Trophoblast cell (in vitro differentiated cells and primary cell): ENCODE measurements at regions not wholly inside any gene's neighbourhood (a gene's known extent, or its start where the extent isn't known, plus 50 kb on each side); places are given as distances from the start of the nearest gene placed in this dataset.

Source experiments
- DNase-seq, 2 donors: peaks; one replicate each; pipeline ENCODE4 v3.0.0-alpha.2; 2016
- H2AFZ ChIP-seq: 2 replicates; pipeline ENCODE4 v1.6.1; 2013; ENCODE audit warnings: low read length, moderate library complexity, mild to moderate bottlenecking; ENCODE audit not compliant: insufficient read depth, poor library complexity
- H2AK5ac ChIP-seq: 2 replicates; pipeline ENCODE4 v1.6.1; 2013; ENCODE audit warnings: mild to moderate bottlenecking, low read length
- H2BK120ac ChIP-seq: 2 replicates; pipeline ENCODE4 v1.6.1; 2013; ENCODE audit warnings: low read length, mild to moderate bottlenecking, moderate library complexity; ENCODE audit not compliant: insufficient read depth, poor library complexity
- H2BK12ac ChIP-seq: 2 replicates; pipeline ENCODE4 v1.6.1; 2013; ENCODE audit warnings: mild to moderate bottlenecking, low read length, moderate library complexity
- H2BK5ac ChIP-seq: 2 replicates; pipeline ENCODE4 v1.6.1; 2013; ENCODE audit warnings: low read length, low read depth, moderate library complexity, mild to moderate bottlenecking; ENCODE audit not compliant: poor library complexity
- H3K14ac ChIP-seq: 2 replicates; pipeline ENCODE4 v1.6.1; 2013; ENCODE audit warnings: mild to moderate bottlenecking, low read length
- H3K18ac ChIP-seq: 2 replicates; pipeline ENCODE4 v1.6.1; 2013; ENCODE audit warnings: mild to moderate bottlenecking, low read length
- H3K23ac ChIP-seq: 2 replicates; pipeline ENCODE4 v1.6.1; 2013; ENCODE audit warnings: low read length
- H3K27ac ChIP-seq: 2 replicates; pipeline ENCODE4 v1.5.1; 2013; ENCODE audit warnings: low read depth, mild to moderate bottlenecking, inconsistent platforms, low read length, moderate library complexity
- H3K27me3 ChIP-seq: 2 replicates; pipeline ENCODE4 v1.6.1; 2013; ENCODE audit warnings: inconsistent platforms, mild to moderate bottlenecking, low read length, moderate library complexity; ENCODE audit not compliant: insufficient read depth
- H3K36me3 ChIP-seq, 2 experiments: 1 replicate in 1 of 2; 2 replicates in 1 of 2; pipeline ENCODE4 v1.6.1; 2013; ENCODE audit warnings: low read length in 2 of 2, mild to moderate bottlenecking in 2 of 2, moderate library complexity in 1 of 2; ENCODE audit not compliant: insufficient read depth in 2 of 2, control insufficient read depth in 1 of 2
- H3K4ac ChIP-seq: 2 replicates; pipeline ENCODE4 v1.6.1; 2013; ENCODE audit warnings: low read depth, mild to moderate bottlenecking, low read length, moderate library complexity
- H3K4me1 ChIP-seq, 2 experiments: 1 replicate in 1 of 2; 2 replicates in 1 of 2; pipeline ENCODE4 v1.6.1; 2013; ENCODE audit warnings: low read length in 2 of 2, mild to moderate bottlenecking in 2 of 2, moderate library complexity in 1 of 2; ENCODE audit not compliant: insufficient read depth in 2 of 2, control insufficient read depth in 1 of 2
- H3K4me2 ChIP-seq: 2 replicates; pipeline ENCODE4 v1.6.1; 2013; ENCODE audit warnings: inconsistent platforms, mild to moderate bottlenecking, low read length, moderate library complexity
- H3K4me3 ChIP-seq: 2 replicates; pipeline ENCODE4 v1.5.1; 2013; ENCODE audit warnings: mild to moderate bottlenecking, low read depth, low read length, inconsistent platforms
- H3K79me1 ChIP-seq: one replicate; pipeline ENCODE4 v1.6.1; 2013; ENCODE audit warnings: low read length
- H3K79me2 ChIP-seq: 2 replicates; pipeline ENCODE4 v1.6.1; 2013; ENCODE audit warnings: low read length, mild to moderate bottlenecking; ENCODE audit not compliant: control insufficient read depth, insufficient read depth, poor library complexity
- H3K9ac ChIP-seq: 2 replicates; pipeline ENCODE4 v1.6.1; 2013; ENCODE audit warnings: mild to moderate bottlenecking, low read length
- H3K9me3 ChIP-seq: 2 replicates; pipeline ENCODE4 v1.6.1; 2013; ENCODE audit warnings: low read depth, mild to moderate bottlenecking, control low read depth, inconsistent platforms, low read length; ENCODE audit not compliant: insufficient read depth
- H4K12ac ChIP-seq: 2 replicates; pipeline ENCODE4 v1.6.1; 2013; ENCODE audit warnings: low read depth, mild to moderate bottlenecking, low read length, moderate library complexity
- H4K8ac ChIP-seq: 2 replicates; pipeline ENCODE4 v1.6.1; 2013; ENCODE audit warnings: low read depth, mild to moderate bottlenecking, low read length, moderate library complexity
- H4K91ac ChIP-seq: one replicate; pipeline ENCODE4 v1.6.1; 2013; ENCODE audit warnings: low read depth, mild to moderate bottlenecking, low read length, moderate library complexity
- WGBS: extraction: QIAGEN DNeasy Blood & Tissue Kit; methylation state at CpG from one replicate; pipeline ENCODE4 v1.1.7; 2013; ENCODE audit warnings: missing lambda C conversion rate; ENCODE audit not compliant: insufficient read length, insufficient coverage; ENCODE audit errors: extremely low coverage; 5-methylcytosine and 5-hydroxymethylcytosine counted together

DNA sequence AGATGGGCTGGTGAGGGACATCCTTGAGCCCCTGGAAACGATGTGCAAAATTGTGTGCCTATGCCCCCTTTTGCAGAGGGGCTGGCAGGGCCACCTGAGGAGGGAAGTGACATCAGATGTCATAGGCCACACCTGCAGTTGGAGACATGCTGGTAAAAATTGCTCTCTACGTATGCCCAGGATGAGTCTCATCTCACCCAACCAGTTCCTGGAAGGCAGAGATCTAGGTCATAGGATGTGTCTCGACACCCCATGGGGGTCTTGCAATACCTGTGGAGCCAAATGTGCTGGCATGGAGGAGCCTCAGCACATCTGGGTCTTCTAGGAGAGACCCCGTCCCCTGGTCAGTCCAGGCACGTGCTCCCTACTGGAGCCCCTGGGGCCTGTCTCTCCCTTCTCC, 96.5 kb upstream of the TLE3 start:
- H4K12ac ChIP-seq = no peak overlapping the region
- H2AK5ac ChIP-seq = no peak overlapping the region
- peaks cover 33% of the 10 kb centered on the region for H3K79me1 ChIP-seq
- no peak overlapping the region for H3K27ac ChIP-seq
- no peak overlapping the region for H3K23ac ChIP-seq
- H3K36me3 ChIP-seq = no peaks in the 10 kb centered on the region
- peaks cover 59 to 68% of the 10 kb centered on the region in 2 experiments for H3K4me1 ChIP-seq
- no peak overlapping the region for H3K4me2 ChIP-seq
- H3K4me3 ChIP-seq = no peak overlapping the region
- no peak overlapping the region for H2AFZ ChIP-seq
- no peak overlapping the region for H4K8ac ChIP-seq
- no peak overlapping the region for H2BK12ac ChIP-seq
- H3K9me3 ChIP-seq = peaks cover 4% of the 10 kb centered on the region
- no peaks in the 10 kb centered on the region for H3K27me3 ChIP-seq
- no peak overlapping the region for H3K14ac ChIP-seq
- no CpG with 5 or more reads among the region's 5 CpGs for WGBS
- no peak overlapping the region for H3K18ac ChIP-seq
- DNase-seq = peak; percentile 80 to 88
- no peak overlapping the region for H2BK5ac ChIP-seq
- H3K9ac ChIP-seq = no peak overlapping the region
- H4K91ac ChIP-seq = peak overlapping the region; percentile 38
- no peak overlapping the region for H3K4ac ChIP-seq
- peaks cover 2% of the 10 kb centered on the region for H3K79me2 ChIP-seq
- H2BK120ac ChIP-seq = no peak overlapping the region

- Histone ChIP-seq H2AK5ac (no peak overlapping the region), H3K4me3 (no peak overlapping the region), H4K91ac (peak overlapping the region; percentile 0), H3K4me2 (no peak overlapping the region), H3K27ac (no peak overlapping the region), H3K4me1 (peaks cover 55 to 64% of the 10 kb centered on the region in 2 experiments), H3K4ac (no peak overlapping the region), H2BK120ac (no peak overlapping the region), H2BK5ac (no peak overlapping the region), H3K36me3 (no peaks in the 10 kb centered on the region), H4K8ac (no peak overlapping the region), H4K12ac (no peak overlapping the region), H3K27me3 (no peaks in the 10 kb centered on the region), H3K79me1 (peaks cover 30% of the 10 kb centered on the region), H3K79me2 (peaks cover 2% of the 10 kb centered on the region), H3K9me3 (peaks cover 4% of the 10 kb centered on the region), H3K23ac (no peak overlapping the region), H3K14ac (no peak overlapping the region), H3K9ac (no peak overlapping the region), H2AFZ (no peak overlapping the region), H2BK12ac (no peak overlapping the region), H3K18ac (no peak overlapping the region)
- peak in 1 of 2 donors; percentile 30 for DNase-seq
- WGBS = no CpG with 5 or more reads among the region's 9 CpGs
These were observed 96.0 kb upstream of the TLE3 start for GRCh38 chr15:70193734-70194133.

- H3K9ac ChIP-seq = no peak overlapping the region
- no peak overlapping the region for H3K4me3 ChIP-seq
- no peak overlapping the region for H2AK5ac ChIP-seq
- no peak overlapping the region for H2BK120ac ChIP-seq
- no peak overlapping the region for H3K23ac ChIP-seq
- H4K91ac ChIP-seq = no peak overlapping the region
- no peak overlapping the region for H4K8ac ChIP-seq
- H3K79me1 ChIP-seq = peaks cover 30% of the 10 kb centered on the region
- DNase-seq = peak in 1 of 2 donors; percentile 57
- H2BK12ac ChIP-seq = no peak overlapping the region
- H3K36me3 ChIP-seq = no peaks in the 10 kb centered on the region
- no CpG with 5 or more reads among the region's 9 CpGs for WGBS
- no peak overlapping the region for H2AFZ ChIP-seq
- no peak overlapping the region for H4K12ac ChIP-seq
- H3K4me2 ChIP-seq = no peak overlapping the region
- H2BK5ac ChIP-seq = no peak overlapping the region
- H3K14ac ChIP-seq = no peak overlapping the region
- no peak overlapping the region for H3K27ac ChIP-seq
- peaks cover 50 to 54% of the 10 kb centered on the region in 2 experiments for H3K4me1 ChIP-seq
- peaks cover 4% of the 10 kb centered on the region for H3K9me3 ChIP-seq
- no peak overlapping the region for H3K18ac ChIP-seq
- H3K27me3 ChIP-seq = no peaks in the 10 kb centered on the region
- H3K79me2 ChIP-seq = peaks cover 2% of the 10 kb centered on the region
- no peak overlapping the region for H3K4ac ChIP-seq
These were observed 94.8 kb upstream of the TLE3 start for GRCh38 chr15:70192490-70192889.

- no peak overlapping the region for H2AFZ ChIP-seq
- H3K79me2 ChIP-seq = peaks cover 2% of the 10 kb centered on the region
- no peaks in the 10 kb centered on the region for H3K27me3 ChIP-seq
- no peak overlapping the region for H3K23ac ChIP-seq
- H3K27ac ChIP-seq = no peak overlapping the region
- no peak overlapping the region for H4K12ac ChIP-seq
- no peak overlapping the region for H3K18ac ChIP-seq
- no CpG with 5 or more reads among the region's 3 CpGs for WGBS
- H2BK12ac ChIP-seq = no peak overlapping the region
- no peak overlapping the region for H3K4ac ChIP-seq
- no peak overlapping the region for H3K14ac ChIP-seq
- no peak overlapping the region for H2BK120ac ChIP-seq
- H3K4me1 ChIP-seq = peaks cover 45 to 50% of the 10 kb centered on the region in 2 experiments
- H3K4me2 ChIP-seq = no peak overlapping the region
- no peak overlapping the region for H4K8ac ChIP-seq
- H2AK5ac ChIP-seq = no peak overlapping the region
- H3K36me3 ChIP-seq = no peaks in the 10 kb centered on the region
- peak in 1 of 2 donors; percentile 53 for DNase-seq
- peaks cover 25% of the 10 kb centered on the region for H3K79me1 ChIP-seq
- H3K9ac ChIP-seq = no peak overlapping the region
- no peak overlapping the region for H2BK5ac ChIP-seq
- H3K4me3 ChIP-seq = no peak overlapping the region
- H4K91ac ChIP-seq = no peak overlapping the region
- H3K9me3 ChIP-seq = peaks cover 4% of the 10 kb centered on the region
These were observed 94.3 kb upstream of the TLE3 start for GRCh38 chr15:70192041-70192440.
